ENCODE measurements at regions not wholly inside any gene's neighbourhood (a gene's known extent, or its start where the extent isn't known, plus 50 kb on each side); places are given as distances from the start of the nearest gene placed in this dataset.

GRCh38 chrX:69303231-69303630 lies 138.0 kb upstream of the PJA1 start:
- DNase-seq = no peak

- no peak for DNase-seq
Observed at GRCh38 chrX:69299951-69300714, 134.9 kb upstream of the PJA1 start.

- DNase-seq = no peak
Observed at GRCh38 chrX:69299285-69299684, 134.0 kb upstream of the PJA1 start.

- DNase-seq = no peak
Observed at GRCh38 chrX:69298466-69299140, 133.3 kb upstream of the PJA1 start.

- DNase-seq = no peak
Observed at GRCh38 chrX:69297506-69297905, 132.3 kb upstream of the PJA1 start.

GRCh38 chrX:69293776-69294601 lies 128.7 kb upstream of the PJA1 start:
- DNase-seq = no peak

- DNase-seq = no peak
Observed at GRCh38 chrX:69291116-69291515, 125.9 kb upstream of the PJA1 start.

GRCh38 chrX:69290292-69290691 lies 125.0 kb upstream of the PJA1 start:
- no peak for DNase-seq

- DNase-seq = no peak
Observed at GRCh38 chrX:69289793-69290123, 124.5 kb upstream of the PJA1 start.

GRCh38 chrX:69289046-69289792 lies 124.0 kb upstream of the PJA1 start:
- no peak for DNase-seq

- no peak for DNase-seq
Observed at GRCh38 chrX:69287095-69287494, 121.8 kb upstream of the PJA1 start.

GRCh38 chrX:69286565-69286906 lies 121.3 kb upstream of the PJA1 start:
- DNase-seq = no peak

GRCh38 chrX:69285881-69286564 lies 120.8 kb upstream of the PJA1 start:
- DNase-seq = no peak

- no peak for DNase-seq
Observed at GRCh38 chrX:69285401-69285877, 120.2 kb upstream of the PJA1 start.

- no peak for DNase-seq
Observed at GRCh38 chrX:69284491-69284890, 119.2 kb upstream of the PJA1 start.

GRCh38 chrX:69282893-69283690 lies 117.8 kb upstream of the PJA1 start:
- no peak for DNase-seq

- no peak for DNase-seq
Observed at GRCh38 chrX:69280933-69281332, 115.7 kb upstream of the PJA1 start.

- no peak for DNase-seq
Observed at GRCh38 chrX:69279234-69279633, 114.0 kb upstream of the PJA1 start.

- DNase-seq = no peak
Observed at GRCh38 chrX:69278031-69278687, 112.9 kb upstream of the PJA1 start.

- DNase-seq = no peak
Observed at GRCh38 chrX:69277369-69277990, 112.2 kb upstream of the PJA1 start.

GRCh38 chrX:69268611-69269010 lies 103.4 kb upstream of the PJA1 start:
- DNase-seq = no peak
